ENCODE measurements at regions not wholly inside any gene's neighbourhood (a gene's known extent, or its start where the extent isn't known, plus 50 kb on each side); places are given as distances from the start of the nearest gene placed in this dataset.

DNA sequence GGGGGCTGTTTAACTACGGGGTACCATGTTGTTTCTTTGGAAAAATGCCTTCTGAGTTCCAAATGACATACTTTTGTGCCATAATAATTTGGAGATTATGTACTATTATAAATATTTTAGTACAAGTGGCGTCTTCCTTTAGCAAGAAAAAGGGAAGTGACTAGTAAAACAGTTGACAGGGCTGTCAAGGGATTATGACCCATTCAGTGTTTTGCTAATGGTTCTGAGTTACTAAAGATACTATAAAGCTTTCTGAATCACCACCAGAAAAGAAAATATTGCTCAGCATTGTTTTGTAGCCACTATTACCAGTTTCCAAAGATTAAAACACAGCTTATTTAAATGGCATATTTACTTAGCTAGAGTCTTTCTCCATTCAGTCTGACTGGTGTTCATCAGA is 334.9 kb downstream of the SNAPC1 start:
- no peak for DNase-seq (ENCODE audit: low read depth)
- CTCF ChIA-PET = interaction anchor here (0.9 to 1.6 kb wide), 2 partner anchors 13 to 204 kb away, joined by 3 to 6 read pairs; no protein-coding TSS in a partner anchor

DNA sequence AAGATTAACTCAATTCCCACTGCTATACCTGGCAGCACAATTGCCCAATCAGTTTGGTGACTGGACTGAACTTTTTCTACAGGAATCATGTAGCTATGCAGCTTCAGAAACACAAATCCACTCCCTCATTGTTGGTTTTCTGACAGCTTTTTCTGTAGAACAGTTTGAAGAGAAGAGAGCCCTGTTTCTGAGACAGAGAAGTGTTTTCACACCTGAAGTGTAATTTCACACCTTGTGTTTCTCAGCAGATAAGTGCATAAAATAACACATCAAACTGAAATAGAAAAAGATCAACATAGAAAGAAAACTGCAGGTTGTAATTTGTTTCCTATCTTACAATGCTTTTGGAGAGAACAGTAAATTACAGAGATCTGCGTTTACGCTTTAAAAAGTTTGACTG is 335.6 kb downstream of the SNAPC1 start:
- no peaks in the 10 kb centered on the region for H3K36me3 ChIP-seq (ENCODE audit: control insufficient read depth, insufficient read depth, low read length)
- DNase-seq (ENCODE audit: low read depth) = no peak
- no peak overlapping the region for H3K4me3 ChIP-seq (ENCODE audit: low read depth, low read length)
- ChIA-PET CTCF (interaction anchor here (0.9 to 1.6 kb wide), 3 partner anchors 13 to 205 kb away, joined by 3 to 6 read pairs (median 3); no protein-coding TSS in a partner anchor), POLR2A (no interaction called here)
- TF ChIP-seq, protein P1, sequence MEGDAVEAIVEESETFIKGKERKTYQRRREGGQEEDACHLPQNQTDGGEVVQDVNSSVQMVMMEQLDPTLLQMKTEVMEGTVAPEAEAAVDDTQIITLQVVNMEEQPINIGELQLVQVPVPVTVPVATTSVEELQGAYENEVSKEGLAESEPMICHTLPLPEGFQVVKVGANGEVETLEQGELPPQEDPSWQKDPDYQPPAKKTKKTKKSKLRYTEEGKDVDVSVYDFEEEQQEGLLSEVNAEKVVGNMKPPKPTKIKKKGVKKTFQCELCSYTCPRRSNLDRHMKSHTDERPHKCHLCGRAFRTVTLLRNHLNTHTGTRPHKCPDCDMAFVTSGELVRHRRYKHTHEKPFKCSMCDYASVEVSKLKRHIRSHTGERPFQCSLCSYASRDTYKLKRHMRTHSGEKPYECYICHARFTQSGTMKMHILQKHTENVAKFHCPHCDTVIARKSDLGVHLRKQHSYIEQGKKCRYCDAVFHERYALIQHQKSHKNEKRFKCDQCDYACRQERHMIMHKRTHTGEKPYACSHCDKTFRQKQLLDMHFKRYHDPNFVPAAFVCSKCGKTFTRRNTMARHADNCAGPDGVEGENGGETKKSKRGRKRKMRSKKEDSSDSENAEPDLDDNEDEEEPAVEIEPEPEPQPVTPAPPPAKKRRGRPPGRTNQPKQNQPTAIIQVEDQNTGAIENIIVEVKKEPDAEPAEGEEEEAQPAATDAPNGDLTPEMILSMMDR (IDR thresholded peaks at IDR 0.05; ENCODE audit: insufficient read depth, low read depth, low read length) = no peak
- H3K27me3 ChIP-seq (ENCODE audit: control insufficient read depth, insufficient read depth, low read length) = no peaks in the 10 kb centered on the region

More for the DNA sequence above, 334.9 kb downstream of the SNAPC1 start:
- H3K4me3 ChIP-seq (ENCODE audit: low read depth, low read length) = no peak overlapping the region
- TF ChIP-seq, protein P1 (IDR thresholded peaks at IDR 0.05; ENCODE audit: insufficient read depth, low read depth, low read length) = no peak
- H3K36me3 ChIP-seq (ENCODE audit: control insufficient read depth, insufficient read depth, low read length) = no peaks in the 10 kb centered on the region
- POLR2A ChIA-PET = no interaction called here
- H3K27me3 ChIP-seq (ENCODE audit: control insufficient read depth, insufficient read depth, low read length) = no peaks in the 10 kb centered on the region

DNA sequence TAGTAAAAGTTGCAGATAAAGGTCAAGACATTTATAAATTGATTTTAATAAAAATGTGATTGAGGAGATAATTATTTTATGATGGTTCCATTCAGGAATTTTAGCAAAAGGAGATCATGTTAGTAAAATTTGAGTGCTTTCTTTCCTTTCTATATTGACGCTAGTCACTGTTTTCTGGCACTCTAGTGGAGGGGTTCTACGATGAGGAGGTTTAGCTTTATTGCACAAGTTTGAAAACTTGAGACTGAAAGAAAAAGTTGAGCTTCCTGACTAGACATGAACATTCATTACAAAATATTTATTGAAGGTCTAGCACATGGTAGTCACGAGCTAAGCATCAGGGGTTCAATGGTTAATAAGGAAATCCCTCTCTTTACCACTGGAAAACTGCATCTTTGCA is 336.1 kb downstream of the SNAPC1 start:
- TF ChIP-seq, protein P1 (IDR thresholded peaks at IDR 0.05; ENCODE audit: insufficient read depth, low read depth, low read length) = no peak
- ChIA-PET CTCF (interaction anchor here (1.5 to 1.6 kb wide), 2 partner anchors 12 to 13 kb away, joined by 3 to 6 read pairs; no protein-coding TSS in a partner anchor), POLR2A (no interaction called here)
- Histone ChIP-seq H3K27me3 (ENCODE audit: control insufficient read depth, insufficient read depth, low read length) (no peaks in the 10 kb centered on the region), H3K4me3 (ENCODE audit: low read depth, low read length) (no peak overlapping the region), H3K36me3 (ENCODE audit: control insufficient read depth, insufficient read depth, low read length) (no peaks in the 10 kb centered on the region)
- no peak for DNase-seq (ENCODE audit: low read depth)

DNA sequence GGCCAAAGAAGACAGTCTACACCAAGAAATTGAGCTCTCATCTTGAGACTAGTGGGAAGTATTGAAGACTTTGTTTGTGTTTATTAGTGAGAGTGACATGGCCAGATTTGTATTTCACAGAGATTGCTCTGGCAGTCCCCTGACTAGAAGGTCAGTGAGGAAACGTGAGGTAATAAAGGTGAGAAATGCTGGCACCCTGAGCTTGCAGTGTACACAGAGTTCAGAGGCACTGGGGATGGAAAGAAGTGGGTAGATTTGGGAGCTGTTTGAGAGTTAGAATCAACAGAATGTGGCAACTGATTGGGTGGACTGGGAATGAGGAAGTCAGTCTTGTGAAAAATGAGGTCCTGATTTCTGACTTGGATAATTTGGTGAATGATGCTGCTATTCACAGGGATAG is 336.9 kb downstream of the SNAPC1 start:
- ChIA-PET POLR2A (no interaction called here), CTCF (interaction anchor here (1.5 kb wide), 1 partner anchor 14 kb away, joined by 3 read pairs; no protein-coding TSS in a partner anchor)
- Histone ChIP-seq H3K27me3 (ENCODE audit: control insufficient read depth, insufficient read depth, low read length) (no peaks in the 10 kb centered on the region), H3K4me3 (ENCODE audit: low read depth, low read length) (no peak overlapping the region), H3K36me3 (ENCODE audit: control insufficient read depth, insufficient read depth, low read length) (no peaks in the 10 kb centered on the region)
- TF ChIP-seq, protein P1 (IDR thresholded peaks at IDR 0.05; ENCODE audit: insufficient read depth, low read depth, low read length) = no peak
- no peak for DNase-seq (ENCODE audit: low read depth)

DNA sequence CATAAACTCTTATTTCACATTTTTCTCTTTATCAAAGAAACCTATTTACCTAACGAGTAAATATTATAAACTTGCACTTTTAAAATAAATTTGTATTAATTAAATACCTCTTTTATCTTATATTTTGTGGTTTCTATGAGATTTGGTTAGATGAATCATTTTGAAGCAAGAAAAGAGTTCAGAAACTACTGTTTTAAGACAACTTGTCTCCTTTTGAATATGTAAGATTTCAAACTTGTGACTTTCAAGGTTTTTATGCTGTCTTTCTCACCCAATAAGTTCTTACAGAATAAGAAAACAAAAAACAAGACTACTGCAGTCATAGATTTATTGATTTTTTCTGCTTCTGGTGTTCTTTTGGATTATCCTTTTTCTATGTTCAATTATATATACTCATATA is 339.0 kb downstream of the SNAPC1 start:
- no peaks in the 10 kb centered on the region for H3K27me3 ChIP-seq (ENCODE audit: control insufficient read depth, insufficient read depth, low read length)
- ChIA-PET POLR2A (no interaction called here), CTCF (no interaction called here)
- H3K36me3 ChIP-seq (ENCODE audit: control insufficient read depth, insufficient read depth, low read length) = no peaks in the 10 kb centered on the region
- TF ChIP-seq, protein P1 (IDR thresholded peaks at IDR 0.05; ENCODE audit: insufficient read depth, low read depth, low read length) = no peak
- DNase-seq (ENCODE audit: low read depth) = no peak
- H3K4me3 ChIP-seq (ENCODE audit: low read depth, low read length) = no peak overlapping the region

All from BJ (cell line).